HG03066 (cell line): ENCODE measurements at regions not wholly inside any gene's neighbourhood (a gene's known extent, or its start where the extent isn't known, plus 50 kb on each side); places are given as distances from the start of the nearest gene placed in this dataset.
"Not testable (repeated sequence)": the region's sequence is repeated elsewhere in the genome, so short reads cannot be mapped to it uniquely, and the experiment has no call there.

Experiments
- ATAC-seq: cut with Tn5 transposase; IDR thresholded peaks from one replicate; pipeline ENCODE4 v1.9.1; 2021; ENCODE audit warnings: low read depth; ENCODE audit not compliant: unreplicated experiment

DNA sequence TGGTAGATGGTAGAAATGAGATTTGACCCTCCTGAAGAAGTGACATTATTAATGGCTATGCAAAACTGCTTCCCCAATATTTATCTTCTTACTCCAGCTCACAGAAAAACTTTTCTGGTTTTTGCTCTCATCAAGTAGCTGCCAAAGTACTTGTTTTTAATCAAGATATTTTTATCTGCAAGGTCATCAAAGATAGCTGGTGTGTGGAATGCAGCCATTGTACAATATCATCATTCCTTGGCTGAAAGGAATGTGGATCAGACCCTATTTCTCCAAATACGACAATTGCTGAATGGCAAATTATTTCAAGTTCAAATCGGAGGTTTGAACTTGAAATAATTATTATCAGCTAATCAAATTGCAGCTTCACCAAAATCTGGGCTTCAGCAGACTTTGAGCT is 126.9 kb upstream of the SLC7A14 start:
- no peak for ATAC-seq

DNA sequence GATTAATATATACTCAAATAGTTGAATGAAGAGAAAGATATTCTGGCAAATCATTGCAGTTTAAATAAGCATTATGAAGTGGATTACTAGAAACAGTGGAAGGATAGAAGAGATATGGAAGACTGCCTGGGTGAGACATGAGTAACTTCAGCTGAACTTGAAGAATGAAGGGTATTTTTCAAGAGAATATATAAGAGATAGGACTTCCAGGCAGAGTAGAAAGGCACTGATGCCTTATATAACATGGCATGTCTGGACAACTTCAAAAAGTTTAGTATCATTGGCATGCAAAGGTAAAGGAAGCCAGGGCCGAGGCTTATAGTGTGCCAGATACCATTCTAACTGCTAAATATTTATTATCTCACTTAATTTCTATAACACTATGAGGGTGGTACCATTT is 126.5 kb upstream of the SLC7A14 start:
- no peak for ATAC-seq

DNA sequence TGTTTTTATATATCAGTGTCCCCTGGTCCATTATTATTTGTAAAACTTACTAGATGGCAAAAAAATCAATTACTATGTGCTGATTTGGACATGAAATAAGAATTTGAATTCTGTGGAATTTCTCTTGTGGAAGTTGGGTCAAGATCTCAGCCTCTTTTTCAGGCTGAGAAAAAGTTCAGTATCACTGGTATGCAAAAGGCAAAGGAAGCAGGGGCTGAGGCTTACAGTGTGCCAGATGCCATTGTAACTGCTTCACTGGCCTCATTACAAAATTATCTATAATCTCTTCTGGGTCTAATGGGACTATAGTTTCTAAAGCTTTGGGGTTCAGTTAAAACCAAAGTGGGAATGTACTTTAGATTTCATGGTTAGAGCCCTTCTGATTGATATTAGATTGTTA is 125.9 kb upstream of the SLC7A14 start:
- ATAC-seq = no peak

DNA sequence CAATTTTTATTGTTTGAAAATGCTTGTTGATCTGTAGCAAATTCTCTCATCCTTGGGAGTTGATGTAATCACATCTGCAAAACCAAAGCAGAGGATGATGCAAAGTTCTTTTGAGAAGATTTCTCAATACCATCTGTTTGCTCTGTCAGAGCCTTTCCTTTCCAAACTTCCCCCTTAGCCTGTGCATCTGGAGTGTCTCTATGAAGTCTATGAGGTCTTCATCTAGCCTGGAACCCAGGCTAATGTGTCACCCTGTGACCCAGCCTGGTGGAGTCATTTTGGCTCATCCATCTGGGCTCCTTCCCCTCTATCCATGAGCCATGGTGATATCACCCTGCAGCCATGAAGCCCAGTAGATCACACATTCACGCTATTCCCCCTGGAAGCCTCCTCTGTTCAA is 123.2 kb upstream of the SLC7A14 start:
- no peak for ATAC-seq

DNA sequence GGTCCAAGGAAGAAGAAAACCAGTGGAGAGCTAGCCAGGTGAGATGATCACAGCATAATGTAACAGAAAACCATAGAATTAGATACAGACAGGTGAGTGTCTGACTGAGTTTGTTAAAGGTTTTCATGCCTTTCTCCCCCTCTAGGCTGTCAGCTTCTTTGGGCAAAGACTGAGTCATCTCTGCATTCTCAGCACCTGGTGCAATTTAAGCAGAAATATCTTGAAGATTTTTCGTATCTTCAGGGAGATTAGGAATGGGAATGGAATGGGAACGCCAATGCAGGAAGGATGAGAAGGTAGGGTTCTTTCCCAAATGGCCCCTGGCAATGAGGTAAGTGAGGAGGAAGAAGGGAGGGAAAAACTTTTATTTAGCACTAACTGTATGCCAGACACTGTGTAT is 122.0 kb upstream of the SLC7A14 start:
- ATAC-seq = no peak

DNA sequence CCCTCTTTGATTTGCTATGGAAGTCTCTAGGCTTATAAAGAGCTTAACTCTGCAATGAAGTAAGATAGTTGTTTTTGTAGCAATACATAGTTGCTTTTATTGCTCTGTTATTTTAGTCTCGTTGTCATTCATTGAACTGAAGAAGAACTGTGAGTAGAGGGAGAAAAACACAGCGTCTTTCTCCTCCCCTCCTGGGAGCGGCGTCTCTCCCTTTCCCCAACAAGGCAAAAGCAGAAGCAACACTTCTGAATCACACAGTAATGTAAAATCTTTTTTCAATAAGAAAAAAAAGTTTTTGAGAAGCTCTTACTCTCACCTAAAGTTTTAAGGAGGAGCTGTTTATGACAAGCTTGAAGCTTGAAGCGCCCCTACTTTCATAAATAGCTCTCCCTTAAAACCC is 119.3 kb upstream of the SLC7A14 start:
- no peak for ATAC-seq

DNA sequence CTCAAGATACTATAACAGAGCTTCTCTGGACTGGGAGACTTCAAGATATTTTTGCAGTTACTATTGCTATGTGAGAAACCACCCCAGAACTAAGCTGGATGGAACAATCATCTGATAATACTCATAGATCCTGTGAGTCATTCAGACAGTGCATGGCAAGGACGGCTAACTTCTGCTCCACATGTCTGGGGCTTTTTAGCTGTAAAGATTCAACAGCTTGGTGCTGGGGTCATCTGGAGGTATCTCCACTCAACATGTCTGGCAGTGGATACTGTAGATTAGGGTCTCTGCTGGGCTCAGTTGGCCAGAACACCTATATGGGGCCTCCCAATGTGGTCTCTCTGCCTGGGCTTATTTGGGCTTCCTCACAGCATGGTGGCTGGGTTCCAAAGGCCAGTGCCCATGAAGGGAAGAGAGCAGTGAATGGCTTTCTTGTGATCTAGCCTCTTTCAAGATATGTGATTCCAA is 117.3 kb upstream of the SLC7A14 start:
- ATAC-seq = no peak

DNA sequence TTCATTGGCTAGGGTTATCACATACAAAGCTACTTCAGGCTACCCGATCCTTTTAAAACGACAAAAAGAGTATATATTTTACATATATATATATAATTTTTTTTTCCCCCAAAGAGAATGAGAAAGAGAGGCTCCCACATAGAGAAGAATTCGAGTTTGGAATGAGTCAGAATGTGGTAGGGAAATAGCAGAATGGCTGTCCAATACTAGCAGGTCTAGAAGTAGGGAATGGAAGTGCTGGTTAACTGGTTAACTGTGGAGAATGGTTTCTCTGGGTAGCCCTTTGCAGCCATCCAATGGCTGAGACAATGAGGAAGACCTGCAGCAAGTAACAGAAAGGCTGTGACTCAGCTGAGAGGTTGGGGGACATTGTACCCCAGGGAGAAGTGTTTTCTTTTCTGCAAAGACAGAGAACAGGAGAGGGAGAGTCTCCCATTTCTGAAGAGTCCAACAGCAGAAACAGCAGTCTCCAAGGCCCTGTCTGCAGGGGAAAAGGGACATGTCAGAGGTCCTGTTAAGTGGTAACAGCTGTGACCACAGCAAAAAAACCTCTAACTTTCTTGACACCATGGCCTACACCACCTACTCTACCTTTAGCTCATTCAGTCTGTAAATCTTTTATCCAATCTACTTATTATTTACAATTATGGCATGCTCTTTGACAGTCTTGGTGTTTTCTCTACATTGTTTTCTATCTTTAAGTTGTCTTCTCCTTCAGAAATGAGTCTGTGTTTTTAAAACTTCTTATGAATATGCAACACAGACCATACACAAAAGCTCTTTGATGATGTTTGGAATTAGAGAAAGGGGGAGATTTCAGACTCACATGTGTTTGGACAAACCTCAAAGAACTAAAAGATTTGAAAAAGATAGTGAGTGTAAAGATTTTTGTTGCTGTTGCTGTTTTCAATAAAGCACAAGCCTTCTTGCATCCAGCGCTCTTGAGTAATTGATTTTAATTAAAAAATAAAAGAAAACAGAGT is 116.1 kb upstream of the SLC7A14 start:
- ATAC-seq = no peak

DNA sequence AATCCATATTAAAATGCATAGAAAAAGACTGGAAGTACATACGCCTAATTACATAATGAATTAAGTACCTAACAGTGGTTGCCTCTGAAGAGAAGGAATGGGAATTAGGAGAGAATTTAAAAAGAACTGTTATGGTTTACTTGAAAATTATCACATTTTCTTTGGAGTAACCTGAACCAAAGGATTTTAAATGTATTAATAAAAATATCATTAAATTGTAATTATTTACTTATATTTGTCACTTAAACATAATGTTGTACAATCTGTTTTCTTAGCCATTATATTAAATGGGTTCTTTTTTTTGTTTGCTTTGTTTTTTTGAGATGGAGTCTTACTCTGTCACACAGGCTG is 114.2 kb upstream of the SLC7A14 start:
- ATAC-seq = no peak

DNA sequence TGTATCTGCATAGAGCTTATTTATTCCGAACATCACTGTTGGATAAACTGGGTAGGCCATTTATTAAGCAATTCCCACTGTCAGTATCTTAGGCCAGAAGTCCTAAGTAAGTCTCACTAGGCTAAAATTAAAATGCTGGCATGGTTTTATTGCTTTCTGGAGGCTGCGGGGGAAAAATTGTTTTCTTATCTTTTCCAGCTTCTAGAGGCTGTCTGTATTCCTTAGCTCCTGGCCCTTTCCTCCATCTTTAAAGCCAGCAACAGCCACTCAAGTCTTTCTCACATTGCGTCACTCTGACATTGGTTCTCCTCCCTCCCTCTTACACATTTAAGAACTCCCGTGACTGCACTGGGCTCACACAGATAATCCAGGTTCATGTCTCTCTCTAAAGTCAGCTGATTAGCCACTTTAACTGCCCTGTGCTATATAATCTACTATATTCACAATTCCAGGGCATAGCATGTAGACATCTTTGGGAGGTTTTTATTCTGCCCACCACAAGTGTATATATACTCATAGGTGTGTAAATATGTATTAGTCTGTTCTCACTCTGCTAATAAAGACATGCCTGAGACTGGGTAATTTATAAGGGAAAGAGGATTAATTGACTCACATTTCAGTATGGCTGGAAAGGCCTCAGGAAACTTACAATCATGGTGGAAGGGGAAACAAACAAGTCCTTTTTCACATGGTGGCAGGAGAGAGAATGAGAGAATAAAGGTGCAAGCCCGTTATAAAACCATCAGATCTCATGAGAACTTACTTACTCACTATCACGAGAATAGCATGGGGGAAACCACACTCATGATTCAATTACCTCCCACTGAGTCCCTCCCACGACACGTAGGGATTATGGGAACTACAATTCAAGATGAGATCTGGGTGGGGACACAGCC is 113.5 kb upstream of the SLC7A14 start:
- no peak for ATAC-seq

DNA sequence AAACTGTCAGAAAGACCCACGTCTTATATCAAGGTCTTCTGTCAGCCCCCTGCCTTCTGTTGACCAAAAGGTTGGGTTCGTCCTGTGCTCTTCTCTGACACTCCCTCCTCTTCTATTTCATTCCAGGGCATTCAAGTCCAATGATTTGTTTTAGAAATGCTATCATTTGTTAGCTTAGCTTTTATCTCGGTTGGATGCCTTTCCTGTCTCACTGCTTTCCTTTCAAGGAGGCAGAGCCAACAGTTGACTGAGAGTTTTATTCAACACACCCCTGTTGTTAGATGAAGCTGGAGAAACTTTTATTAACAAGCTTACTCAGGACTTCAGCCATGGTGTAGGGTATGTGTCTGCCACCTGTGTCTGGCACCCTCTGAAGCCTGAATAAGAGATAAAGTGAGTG is 112.0 kb upstream of the SLC7A14 start:
- ATAC-seq = no peak

DNA sequence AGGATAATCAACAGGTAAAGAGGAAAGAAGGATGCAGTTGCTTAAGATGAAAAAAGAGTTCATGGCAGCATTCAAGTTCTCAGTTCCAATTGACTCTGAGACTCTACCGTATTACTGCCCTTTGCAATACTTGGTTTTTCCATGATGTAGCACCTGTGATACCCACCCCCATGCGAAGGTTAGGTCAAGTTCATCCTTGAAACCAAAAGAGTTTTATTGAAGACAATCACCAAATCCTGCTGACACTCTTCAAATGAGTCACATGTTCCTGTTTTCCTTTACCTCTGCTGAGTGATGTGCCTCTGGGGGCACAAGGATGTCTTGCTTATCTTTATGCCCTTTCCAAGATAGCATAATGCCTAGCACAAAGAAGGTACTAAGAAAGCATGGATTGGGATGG is 111.3 kb upstream of the SLC7A14 start:
- ATAC-seq = no peak

DNA sequence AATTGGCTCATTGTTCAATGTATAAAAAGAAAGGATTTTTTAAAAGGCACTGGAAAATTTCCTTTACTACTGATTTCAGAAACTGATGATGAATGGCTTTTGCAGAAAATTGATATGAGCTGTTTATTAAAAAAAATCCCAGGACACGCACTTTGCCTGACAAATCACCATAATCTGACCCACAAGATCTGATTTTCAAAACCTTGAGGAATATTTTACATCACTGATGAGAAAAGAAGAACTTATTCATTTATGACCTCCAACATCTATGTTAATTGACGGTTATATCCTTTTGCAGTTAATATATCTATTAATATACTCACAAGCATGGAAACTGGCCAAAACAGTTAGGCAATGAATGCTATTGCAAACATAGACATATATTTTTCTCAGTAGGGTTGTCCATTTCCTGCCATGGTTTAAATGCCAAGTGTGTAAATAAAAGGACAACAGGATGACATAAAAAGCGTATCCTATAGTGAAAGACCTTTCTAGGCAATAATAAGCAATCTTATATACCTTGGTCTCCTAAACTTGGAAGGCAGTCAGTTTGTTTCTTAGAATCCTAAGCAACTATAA is 109.7 kb upstream of the SLC7A14 start:
- no peak for ATAC-seq

DNA sequence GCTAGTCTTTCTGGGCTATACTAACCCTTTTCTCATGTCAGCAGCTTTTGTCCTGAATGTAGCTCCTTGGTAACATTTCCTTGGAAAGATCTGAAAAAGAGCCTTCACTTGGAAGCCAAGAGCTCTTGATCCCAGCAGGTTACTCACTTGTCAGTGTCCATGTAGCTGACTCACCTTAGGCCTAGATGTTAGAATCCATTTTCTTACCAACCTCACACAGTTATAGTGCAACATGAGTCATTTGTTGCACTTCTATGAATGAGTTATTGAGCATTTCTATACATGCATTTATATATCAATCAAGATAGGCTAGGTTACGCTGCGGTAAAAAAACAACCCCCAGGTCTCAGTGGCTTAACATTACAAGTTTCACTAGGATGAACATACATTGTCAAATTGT is 106.8 kb upstream of the SLC7A14 start:
- ATAC-seq = no peak

DNA sequence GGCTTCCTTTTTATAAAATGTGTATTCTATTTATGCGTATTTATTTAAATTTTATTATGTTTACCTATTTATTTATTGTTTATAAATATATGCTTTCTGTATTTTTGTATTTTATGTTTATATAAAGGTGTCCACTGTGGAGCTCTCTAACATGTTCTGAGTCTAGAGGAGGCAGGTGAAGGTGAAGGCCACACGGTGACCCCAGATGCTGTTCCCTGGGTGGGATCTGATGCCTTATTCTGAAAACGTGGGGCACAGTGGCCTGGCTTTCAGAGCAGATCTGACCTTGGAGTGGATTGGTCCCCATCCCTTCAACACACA is 104.7 kb upstream of the SLC7A14 start:
- no peak for ATAC-seq

DNA sequence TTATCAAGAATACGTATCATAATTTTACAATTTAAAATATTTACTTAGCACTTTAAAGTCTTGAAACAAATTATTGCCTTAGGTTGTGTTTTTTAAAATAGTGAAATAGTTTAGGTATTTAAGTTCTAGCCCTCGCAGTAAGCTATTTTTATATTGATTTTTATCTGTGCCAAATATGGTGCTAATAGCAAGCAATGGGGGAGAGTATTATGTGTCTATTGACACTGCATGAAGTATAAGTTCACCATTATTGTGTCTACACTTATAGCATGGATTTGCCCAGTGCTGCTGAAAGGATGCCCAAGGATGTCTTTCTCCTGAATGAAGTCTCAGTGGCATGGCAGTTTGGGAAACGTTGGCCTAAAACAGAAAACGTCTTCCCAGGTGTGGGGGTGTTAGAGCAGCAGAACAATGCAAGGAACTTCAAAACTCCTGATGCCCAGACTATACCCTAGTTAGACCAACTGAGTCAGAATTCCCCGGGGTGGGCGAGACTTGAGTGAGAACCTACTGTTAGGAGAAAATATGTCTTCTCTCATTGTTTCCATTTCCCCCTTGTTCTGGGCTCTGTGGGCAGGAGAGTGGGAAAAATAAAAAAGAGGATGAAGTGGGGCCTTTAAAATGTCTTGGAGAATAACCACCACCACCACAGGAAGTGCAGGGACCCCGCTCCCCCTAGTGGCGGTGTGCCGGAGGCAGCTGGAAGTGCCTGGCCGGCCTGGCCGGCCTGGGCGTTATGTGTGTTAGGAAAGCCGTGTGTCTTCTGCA is 104.2 kb upstream of the SLC7A14 start:
- no peak for ATAC-seq

DNA sequence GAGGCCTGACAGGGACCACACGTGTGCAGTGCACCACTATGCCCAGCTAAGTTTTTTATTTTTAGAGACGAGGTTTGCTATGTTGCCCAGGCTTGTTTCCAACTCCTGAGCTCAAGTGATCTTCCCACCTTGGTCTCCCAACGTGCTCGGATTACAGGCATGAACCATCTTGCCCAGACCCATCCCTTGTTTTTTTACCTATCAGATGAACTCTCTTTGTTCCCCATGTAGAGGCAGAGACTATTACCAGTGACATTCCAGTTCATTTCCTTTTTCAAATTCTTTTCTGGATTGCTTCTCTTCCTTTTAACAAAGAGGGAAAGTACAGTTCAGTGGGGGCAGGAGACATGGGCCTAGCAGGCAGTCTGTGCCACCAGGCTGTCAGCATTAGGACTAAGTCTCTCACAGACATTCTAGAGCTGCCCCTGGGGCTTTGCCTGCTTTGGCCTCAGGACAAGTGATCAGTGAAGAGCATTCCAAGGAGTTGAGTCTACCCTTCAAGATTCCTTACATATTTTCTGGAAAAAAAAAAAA is 103.5 kb upstream of the SLC7A14 start:
- no peak for ATAC-seq

DNA sequence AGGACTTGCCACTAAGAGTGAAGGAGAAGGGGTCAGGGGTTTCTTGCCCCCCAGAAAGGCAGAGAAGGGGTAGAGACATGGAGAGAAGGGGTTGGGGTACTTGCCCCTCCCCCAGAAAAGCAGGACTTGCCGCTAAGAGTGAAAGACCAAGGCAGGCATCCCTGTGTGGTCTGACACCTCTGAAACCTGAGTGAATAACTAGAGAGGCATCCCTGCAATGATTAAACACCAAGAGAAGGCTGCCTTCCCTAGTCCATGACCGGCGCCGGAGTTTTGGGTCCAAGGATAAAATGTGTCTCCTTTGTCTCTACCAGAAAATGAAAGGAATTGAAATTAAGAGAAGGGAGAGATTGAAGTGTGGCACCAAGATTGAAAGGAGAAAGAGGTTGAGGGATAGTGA is 102.3 kb upstream of the SLC7A14 start:
- not testable (repeated sequence) for ATAC-seq

DNA sequence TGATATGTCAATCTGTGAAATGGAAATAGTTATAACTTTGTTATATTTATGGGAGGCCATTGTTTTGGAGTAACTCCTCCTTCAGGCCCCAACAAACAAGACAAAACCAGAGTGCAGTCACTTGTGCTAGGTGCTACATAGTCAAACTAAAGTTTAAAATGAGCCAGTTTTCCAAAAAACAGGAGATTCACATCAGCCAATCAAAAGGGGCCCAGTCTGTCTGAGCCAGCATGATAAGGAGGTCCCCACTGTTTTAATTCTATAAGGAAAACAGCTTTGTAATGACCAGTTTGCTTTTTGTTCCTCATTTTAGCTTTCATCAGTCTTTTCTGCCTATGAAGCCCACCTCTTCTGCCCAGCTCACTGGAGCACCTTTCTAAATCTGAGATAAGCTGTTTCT is 94.7 kb upstream of the SLC7A14 start:
- no peak for ATAC-seq

DNA sequence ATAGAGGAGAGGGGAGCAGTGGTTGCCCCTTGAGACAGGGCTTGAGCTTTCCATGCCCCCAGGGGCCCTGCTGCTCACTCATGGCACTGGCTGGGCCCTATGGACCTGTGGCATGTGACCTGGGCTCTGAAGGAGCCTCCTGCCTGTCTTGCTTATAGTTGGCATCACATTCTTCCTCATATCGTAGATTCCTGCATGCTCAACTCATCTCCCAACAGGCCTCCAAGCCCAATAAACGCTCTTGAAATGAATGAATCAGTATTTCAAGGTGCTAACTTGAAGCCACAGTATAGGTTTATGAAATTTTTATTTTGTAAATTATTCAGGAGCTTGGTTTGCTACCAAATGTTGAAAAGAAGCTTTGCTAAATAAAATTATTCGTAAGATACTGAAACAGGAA is 93.3 kb upstream of the SLC7A14 start:
- no peak for ATAC-seq
